GM10248 (cell line): ENCODE measurements at regions not wholly inside any gene's neighbourhood (a gene's known extent, or its start where the extent isn't known, plus 50 kb on each side); places are given as distances from the start of the nearest gene placed in this dataset.

Experiments used
- CTCF ChIA-PET: fragments of 300-600 bp; sonication (Branson Sonifier 250); formaldehyde crosslinking; extraction: SDS; loops from one replicate; lab custom pipeline; 2021; ENCODE audit warnings: antibody characterized with exemption; lab: Yijun Ruan, JAX
- POLR2A ChIA-PET: fragments of 350-650 bp; sonication (Branson Sonifier 250); formaldehyde crosslinking; extraction: SDS; loops from one replicate; lab custom pipeline; 2020; ENCODE audit warnings: antibody characterized with exemption; lab: Yijun Ruan, JAX
- DNase-seq: peaks from one replicate; pipeline ENCODE4 v3.0.0; 2012; ENCODE audit errors: extremely low spot score
- CTCF ChIP-seq: IDR thresholded peaks from 2 replicates; pipeline ENCODE4 v1.5.1; 2012; ENCODE audit warnings: mild to moderate bottlenecking, low read depth; ENCODE audit errors: extremely low read depth, missing control alignments, control extremely low read depth

DNA sequence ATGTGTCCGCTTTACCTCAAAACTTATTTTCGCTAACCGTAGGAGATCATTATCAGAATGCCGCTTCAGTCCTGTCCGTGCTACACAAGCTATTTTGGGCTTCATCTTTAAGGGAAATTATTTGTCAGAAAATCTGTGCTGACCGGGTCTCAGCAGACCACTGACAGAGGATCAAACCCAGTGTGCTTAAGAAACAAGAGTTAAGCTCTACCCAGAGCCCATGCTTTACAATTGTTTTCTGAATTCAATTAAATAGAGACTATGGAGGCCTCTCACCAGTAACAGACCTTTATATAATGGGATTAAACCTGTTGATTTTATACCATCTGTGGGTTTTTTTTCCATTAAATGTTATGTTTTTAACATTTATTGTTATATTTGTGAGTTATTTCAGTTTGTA is 1956.7 kb upstream of the PIK3C3 start:
- no peak for TF ChIP-seq CTCF
- CTCF ChIA-PET = no interaction called here
- POLR2A ChIA-PET = no interaction called here
- no peak for DNase-seq

GRCh38 chr18:39994498-39994897 is 1960.5 kb upstream of the PIK3C3 start:
- CTCF ChIA-PET = interaction anchor here (0.6 kb wide), 1 partner anchor 12 kb away, joined by 3 read pairs; no protein-coding TSS in a partner anchor

DNA sequence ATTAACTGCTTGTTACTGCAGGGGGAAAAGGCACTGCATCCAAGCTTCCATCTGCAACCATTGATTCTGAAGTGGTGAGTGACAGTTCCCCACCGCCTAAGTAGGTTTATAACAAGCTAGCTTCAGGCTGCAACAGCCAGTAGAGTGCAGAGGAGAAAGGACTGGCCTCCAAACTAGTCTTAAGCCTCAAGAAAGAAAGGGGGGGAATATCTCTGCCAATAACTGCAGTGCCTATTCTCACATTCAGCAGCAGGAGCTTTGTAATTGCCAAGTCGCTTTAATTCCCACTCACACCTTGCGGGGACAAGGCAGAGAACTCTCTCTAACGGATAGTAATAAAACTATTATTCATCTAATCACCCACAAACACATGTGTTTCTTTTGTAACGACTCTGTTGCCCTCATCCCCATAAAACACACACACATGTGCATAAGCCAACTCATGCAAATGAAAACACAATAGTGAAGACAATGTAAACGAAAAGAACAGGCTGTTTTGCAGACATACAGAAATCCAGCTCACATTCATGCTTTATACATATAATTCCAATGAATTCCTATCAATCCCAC is 1963.3 kb upstream of the PIK3C3 start:
- ChIA-PET POLR2A (no interaction called here), CTCF (interaction anchor here (0.8 to 1.6 kb wide), 2 partner anchors 9 to 30 kb away, joined by 3 to 4 read pairs; no protein-coding TSS in a partner anchor)
- no peak for DNase-seq
- TF ChIP-seq CTCF = no peak

More at GRCh38 chr18:39994498-39994897, 1960.5 kb upstream of the PIK3C3 start:
- TF ChIP-seq CTCF = no peak
- no peak for DNase-seq
- POLR2A ChIA-PET = no interaction called here

DNA sequence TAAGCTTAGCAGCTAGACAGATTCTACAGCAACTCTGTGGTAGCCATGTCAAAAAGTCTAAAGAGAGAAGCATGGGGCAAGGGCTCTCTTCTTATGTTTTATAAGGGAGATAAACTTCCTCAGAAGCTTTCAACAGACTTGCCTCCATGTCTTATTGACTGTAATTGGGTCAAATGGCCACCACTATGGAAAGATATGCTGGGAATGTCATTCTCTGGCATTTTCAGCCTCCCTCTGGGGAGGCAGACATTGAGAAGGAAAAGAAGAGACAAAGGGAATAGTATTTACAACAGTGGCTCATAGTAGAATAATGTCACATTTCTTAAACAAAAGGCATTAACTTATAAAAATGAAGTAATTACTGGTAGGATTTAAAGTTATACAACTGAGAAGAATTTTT is 1964.5 kb upstream of the PIK3C3 start:
- TF ChIP-seq CTCF = no peak
- DNase-seq = no peak
- ChIA-PET CTCF (interaction anchor here (1.6 kb wide), 1 partner anchor 8 kb away, joined by 4 read pairs; no protein-coding TSS in a partner anchor), POLR2A (no interaction called here)

DNA sequence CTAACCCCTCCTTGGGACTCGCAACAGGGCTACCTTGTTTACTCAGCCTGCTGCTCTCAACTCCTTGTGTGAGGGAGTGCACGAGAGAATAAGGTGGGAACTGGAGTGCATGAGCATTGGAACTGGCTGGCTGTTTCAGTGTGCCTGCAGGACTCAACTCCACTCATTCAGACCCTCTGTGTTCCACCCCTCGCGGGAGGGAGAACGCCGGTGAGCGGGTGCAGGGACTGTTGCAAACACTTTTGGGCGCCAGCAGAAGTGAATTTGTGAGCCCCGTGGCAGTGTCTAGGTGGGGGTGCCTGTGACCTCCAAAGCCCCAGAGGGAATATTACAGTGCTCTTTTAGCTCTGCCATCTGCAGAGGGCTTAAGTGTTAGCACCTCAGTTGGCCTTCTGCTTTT is 1978.3 kb upstream of the PIK3C3 start:
- no peak for DNase-seq

DNA sequence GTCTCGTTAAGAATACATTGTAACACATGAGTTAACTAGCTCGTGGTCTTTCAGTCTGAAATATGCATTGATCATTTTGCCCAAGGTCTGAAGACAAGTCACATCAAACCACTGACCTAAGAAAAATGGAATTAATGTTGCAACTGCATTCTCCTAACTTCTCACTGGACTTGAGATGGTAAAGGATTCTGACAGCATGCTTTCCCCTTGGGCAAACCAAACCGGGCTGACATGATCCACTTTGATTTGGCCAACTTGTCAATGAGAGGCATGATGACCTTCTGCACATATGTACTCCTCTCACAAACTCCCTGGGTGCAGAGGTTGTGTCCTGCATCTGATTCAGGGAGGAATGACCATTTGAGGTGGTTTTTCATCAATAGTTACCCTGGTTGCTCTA is 1982.5 kb upstream of the PIK3C3 start:
- ChIA-PET POLR2A (no interaction called here), CTCF (interaction anchor here (1.0 kb wide), 1 partner anchor 114 kb away, joined by 3 read pairs; no protein-coding TSS in a partner anchor)
- TF ChIP-seq CTCF = no peak
- no peak for DNase-seq

More for the DNA sequence above, 1978.3 kb upstream of the PIK3C3 start:
- CTCF ChIA-PET = no interaction called here
- TF ChIP-seq CTCF = no peak
- POLR2A ChIA-PET = no interaction called here
